ENCODE measurements at regions not wholly inside any gene's neighbourhood (a gene's known extent, or its start where the extent isn't known, plus 50 kb on each side); places are given as distances from the start of the nearest gene placed in this dataset.

- Histone ChIP-seq H3K9me3 (no peaks in the 10 kb centered on the region), H3K27me3 (no peaks in the 10 kb centered on the region), H3K36me3 (no peaks in the 10 kb centered on the region), H3K4me3 (no peak overlapping the region), H3K4me1 (peaks cover 0 to 24% (median 13%) of the 10 kb centered on the region in 4 donors), H3K27ac (no peak overlapping the region)
- 63 to 78% methylated on average over 4 of the region's 4 CpGs for WGBS, 2 donors
- TF ChIP-seq CTCF (IDR thresholded peaks at IDR 0.05) (no peak), POLR2A (IDR thresholded peaks at IDR 0.05) (no peak), EP300 (IDR thresholded peaks at IDR 0.05) (no peak)
- DNase-seq (ENCODE audit: low spot score in 2 of 2), result no peak
Observed at GRCh38 chr4:26044983-26045382, 131.0 kb downstream of the SMIM20 start.

GRCh38 chr4:26047795-26048194, 133.8 kb downstream of the SMIM20 start:
- no peak for TF ChIP-seq POLR2A (IDR thresholded peaks at IDR 0.05)
- no peak for TF ChIP-seq EP300 (IDR thresholded peaks at IDR 0.05)
- no peak for TF ChIP-seq CTCF (IDR thresholded peaks at IDR 0.05)
- no peak for DNase-seq (ENCODE audit: low spot score in 2 of 2)
- Histone ChIP-seq H3K36me3 (no peaks in the 10 kb centered on the region), H3K4me3 (no peak overlapping the region), H3K4me1 (peaks cover 0 to 40% (median 14%) of the 10 kb centered on the region in 4 donors), H3K27me3 (no peaks in the 10 kb centered on the region), H3K27ac (peak overlapping the region; percentile 69 to 96 (median 86)), H3K9me3 (no peaks in the 10 kb centered on the region)
- WGBS, 2 donors, result 85% methylated on average over 5 of the region's 5 CpGs

GRCh38 chr4:26048378-26048882, 134.4 kb downstream of the SMIM20 start:
- Histone ChIP-seq H3K27ac (peak overlapping the region; percentile 69 to 96 (median 86)), H3K4me3 (no peak overlapping the region), H3K36me3 (no peaks in the 10 kb centered on the region), H3K4me1 (peaks cover 0 to 40% (median 14%) of the 10 kb centered on the region in 4 donors), H3K27me3 (no peaks in the 10 kb centered on the region), H3K9me3 (no peaks in the 10 kb centered on the region)
- DNase-seq (ENCODE audit: low spot score in 2 of 2), result peak; percentile 43 to 70
- WGBS, 2 donors, result 21 to 34% methylated on average over 12 of the region's 12 CpGs
- TF ChIP-seq POLR2A (IDR thresholded peaks at IDR 0.05) (no peak), CTCF (IDR thresholded peaks at IDR 0.05) (peak in 1 of 5 experiments; percentile 22), EP300 (IDR thresholded peaks at IDR 0.05) (peak; percentile 37 to 94)

- peak in 1 of 2 donors; percentile 37 for DNase-seq (ENCODE audit: low spot score in 2 of 2)
- WGBS, 2 donors, result 52 to 56% methylated on average over 9 of the region's 9 CpGs
- no peak overlapping the region for H3K4me3 ChIP-seq
Observed at GRCh38 chr4:26048950-26049349, 134.9 kb downstream of the SMIM20 start.

More at GRCh38 chr4:26048950-26049349, 134.9 kb downstream of the SMIM20 start:
- no peaks in the 10 kb centered on the region for H3K27me3 ChIP-seq
- no peaks in the 10 kb centered on the region for H3K36me3 ChIP-seq
- peak overlapping the region; percentile 69 to 96 (median 86) for H3K27ac ChIP-seq
- no peaks in the 10 kb centered on the region for H3K9me3 ChIP-seq
- H3K4me1 ChIP-seq, result peaks cover 0 to 40% (median 14%) of the 10 kb centered on the region in 4 donors
- no peak for TF ChIP-seq POLR2A (IDR thresholded peaks at IDR 0.05)
- TF ChIP-seq CTCF (IDR thresholded peaks at IDR 0.05), result no peak
- TF ChIP-seq EP300 (IDR thresholded peaks at IDR 0.05), result no peak

All from tibial nerve (tissue), 4 donors.